Suprapubic skin (tissue), 4 donors: ENCODE measurements at regions not wholly inside any gene's neighbourhood (a gene's known extent, or its start where the extent isn't known, plus 50 kb on each side); places are given as distances from the start of the nearest gene placed in this dataset.
"Not testable (repeated sequence)": the region's sequence is repeated elsewhere in the genome, so short reads cannot be mapped to it uniquely, and the experiment has no call there.

Source experiments
- CTCF ChIP-seq, 2 donors: fragments of 200-600 bp in 1 of 2; fragments of 450-650 bp in 1 of 2; sonication (generic) in 1 of 2; IDR thresholded peaks; one replicate each; pipeline ENCODE4 v1.5.1; 2016 to 2019; ENCODE audit warnings: antibody characterized with exemption in 2 of 2, mild to moderate bottlenecking in 1 of 2, moderate library complexity in 1 of 2
- POLR2A ChIP-seq, 2 donors: fragments of 450-650 bp; IDR thresholded peaks; one replicate each; pipeline ENCODE4 v1.6.1; 2017; ENCODE audit warnings: antibody characterized with exemption in 2 of 2, mild to moderate bottlenecking in 2 of 2, moderate library complexity in 2 of 2
- POLR2AphosphoS5 ChIP-seq, 3 donors: sonication (generic); formaldehyde crosslinking; IDR thresholded peaks; one replicate each; pipeline ENCODE4 v1.6.1; 2017; ENCODE audit warnings: antibody characterized with exemption in 3 of 3

- not testable (repeated sequence) for TF ChIP-seq CTCF, POLR2A, POLR2AphosphoS5 (IDR thresholded peaks at IDR 0.05)
Measured at GRCh38 chr4:3961091-3961672, 195.0 kb downstream of the ADRA2C start.
